Hepatocyte (in vitro differentiated cells): ENCODE measurements at regions not wholly inside any gene's neighbourhood (a gene's known extent, or its start where the extent isn't known, plus 50 kb on each side); places are given as distances from the start of the nearest gene placed in this dataset.

Experiments used
- DNase-seq: peaks from one replicate; pipeline ENCODE4 v3.0.0-alpha.2; 2016; ENCODE audit warnings: low spot score
- H2AFZ ChIP-seq: fragments of 200-600 bp; sonication (generic); 2 replicates; pipeline ENCODE4 v1.6.0; 2016; ENCODE audit warnings: antibody characterized with exemption, mild to moderate bottlenecking
- H3K27ac ChIP-seq: fragments of 200-600 bp; sonication (generic); 2 replicates; pipeline ENCODE4 v1.5.1; 2016; ENCODE audit warnings: mild to moderate bottlenecking
- H3K27me3 ChIP-seq: fragments of 200-600 bp; sonication (generic); 2 replicates; pipeline ENCODE4 v1.6.1; 2016
- H3K36me3 ChIP-seq: fragments of 200-600 bp; sonication (generic); replicated peaks from 2 replicates; pipeline ENCODE4 v1.5.1; 2016; ENCODE audit warnings: low read depth; ENCODE audit not compliant: insufficient read depth
- H3K4me1 ChIP-seq: fragments of 200-600 bp; sonication (generic); 2 replicates; pipeline ENCODE4 v1.5.1; 2016; ENCODE audit warnings: mild to moderate bottlenecking, moderate library complexity; ENCODE audit not compliant: insufficient read depth
- H3K4me2 ChIP-seq: fragments of 200-600 bp; sonication (generic); 2 replicates; pipeline ENCODE4 v1.6.0; 2016
- H3K4me3 ChIP-seq: fragments of 200-600 bp; sonication (generic); 2 replicates; pipeline ENCODE4 v1.5.1; 2016; ENCODE audit warnings: mild to moderate bottlenecking
- H3K79me2 ChIP-seq: fragments of 200-600 bp; sonication (generic); 2 replicates; pipeline ENCODE4 v1.6.0; 2017; ENCODE audit warnings: mild to moderate bottlenecking
- H3K9me2 ChIP-seq: fragments of 200-600 bp; sonication (generic); replicated peaks from 2 replicates; pipeline ENCODE4 v1.6.0; 2017; ENCODE audit warnings: mild to moderate bottlenecking; ENCODE audit not compliant: insufficient read depth
- H3K9me3 ChIP-seq: fragments of 200-600 bp; sonication (generic); 2 replicates; pipeline ENCODE4 v1.5.1; 2016; ENCODE audit warnings: low read depth, mild to moderate bottlenecking
- H4K20me1 ChIP-seq: fragments of 200-600 bp; sonication (generic); 2 replicates; pipeline ENCODE4 v1.6.0; 2016; ENCODE audit warnings: mild to moderate bottlenecking; ENCODE audit not compliant: insufficient read depth, poor library complexity, severe bottlenecking
- EZH2 ChIP-seq: fragments of 200-600 bp; sonication (generic); IDR thresholded peaks from 2 replicates; pipeline ENCODE4 v1.6.1; 2016; ENCODE audit warnings: antibody characterized with exemption, mild to moderate bottlenecking, borderline replicate concordance
- EZH2phosphoT487 ChIP-seq: fragments of 200-600 bp; sonication (generic); IDR thresholded peaks from one replicate; pipeline ENCODE4 v1.6.1; 2018; ENCODE audit warnings: antibody characterized with exemption, mild to moderate bottlenecking, low read depth, moderate library complexity; ENCODE audit not compliant: unreplicated experiment, severe bottlenecking
- WGBS: methylation state at CpG from one replicate; pipeline ENCODE4 v1.1.6; 2016; ENCODE audit warnings: low lambda C conversion rate; ENCODE audit errors: missing lambda C conversion rate; 5-methylcytosine and 5-hydroxymethylcytosine counted together
- TF ChIP-seq, protein P1 (sequence below): fragments of 200-600 bp; sonication (generic); IDR thresholded peaks from 2 replicates; pipeline ENCODE4 v1.5.1; 2016; ENCODE audit warnings: antibody characterized with exemption, mild to moderate bottlenecking; ENCODE audit not compliant: poor library complexity

DNA sequence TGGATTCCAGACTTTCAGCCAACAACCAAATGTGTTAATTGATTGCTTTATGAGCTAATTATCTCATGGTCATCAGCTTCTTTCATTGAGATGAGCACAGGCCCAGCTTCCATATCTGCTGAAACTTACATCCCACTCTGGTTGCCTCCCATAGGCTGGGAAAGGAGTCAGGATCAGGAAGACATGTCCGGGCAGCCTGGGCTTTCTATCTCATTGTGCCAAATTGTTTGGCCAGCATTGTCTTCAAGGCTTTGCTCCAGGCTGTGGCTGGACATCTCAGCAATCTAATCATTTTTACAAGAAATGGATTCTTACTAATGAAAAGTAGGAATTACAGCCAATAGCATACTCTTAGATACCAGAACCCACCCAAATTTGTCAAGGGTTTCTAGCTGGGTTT, 295.2 kb downstream of the CXCL12 start:
- Histone ChIP-seq H4K20me1 (no peaks in the 10 kb centered on the region), H3K27me3 (no peaks in the 10 kb centered on the region), H2AFZ (no peak overlapping the region), H3K36me3 (no peaks in the 10 kb centered on the region), H3K4me3 (no peak overlapping the region), H3K4me1 (no peaks in the 10 kb centered on the region), H3K79me2 (no peaks in the 10 kb centered on the region), H3K27ac (no peak overlapping the region), H3K9me3 (no peaks in the 10 kb centered on the region), H3K4me2 (no peak overlapping the region), H3K9me2 (no peaks in the 10 kb centered on the region)
- WGBS = 100% methylated on average over 1 of the region's 1 CpG
- no peak for DNase-seq
- TF ChIP-seq, protein P1, sequence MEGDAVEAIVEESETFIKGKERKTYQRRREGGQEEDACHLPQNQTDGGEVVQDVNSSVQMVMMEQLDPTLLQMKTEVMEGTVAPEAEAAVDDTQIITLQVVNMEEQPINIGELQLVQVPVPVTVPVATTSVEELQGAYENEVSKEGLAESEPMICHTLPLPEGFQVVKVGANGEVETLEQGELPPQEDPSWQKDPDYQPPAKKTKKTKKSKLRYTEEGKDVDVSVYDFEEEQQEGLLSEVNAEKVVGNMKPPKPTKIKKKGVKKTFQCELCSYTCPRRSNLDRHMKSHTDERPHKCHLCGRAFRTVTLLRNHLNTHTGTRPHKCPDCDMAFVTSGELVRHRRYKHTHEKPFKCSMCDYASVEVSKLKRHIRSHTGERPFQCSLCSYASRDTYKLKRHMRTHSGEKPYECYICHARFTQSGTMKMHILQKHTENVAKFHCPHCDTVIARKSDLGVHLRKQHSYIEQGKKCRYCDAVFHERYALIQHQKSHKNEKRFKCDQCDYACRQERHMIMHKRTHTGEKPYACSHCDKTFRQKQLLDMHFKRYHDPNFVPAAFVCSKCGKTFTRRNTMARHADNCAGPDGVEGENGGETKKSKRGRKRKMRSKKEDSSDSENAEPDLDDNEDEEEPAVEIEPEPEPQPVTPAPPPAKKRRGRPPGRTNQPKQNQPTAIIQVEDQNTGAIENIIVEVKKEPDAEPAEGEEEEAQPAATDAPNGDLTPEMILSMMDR = no peak
- no peak for TF ChIP-seq EZH2phosphoT487
- TF ChIP-seq EZH2 = no peak

DNA sequence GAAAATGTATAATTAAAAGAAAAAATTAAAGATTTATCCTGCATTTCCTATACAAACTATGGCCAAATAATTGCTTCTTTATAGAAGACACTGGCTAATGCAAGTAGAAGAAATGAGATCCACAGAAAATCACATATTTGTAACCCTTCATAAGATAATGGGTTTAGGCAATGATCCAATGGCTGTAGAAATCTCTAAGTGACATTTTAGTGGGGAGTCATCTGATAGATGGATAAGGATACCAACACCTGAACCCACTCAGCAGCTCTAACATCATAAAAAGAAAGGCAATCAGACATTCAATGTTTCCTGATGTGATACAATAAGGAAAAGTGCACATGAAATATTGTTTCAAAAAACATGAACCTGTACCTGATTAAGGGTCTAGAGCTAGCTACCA, 297.5 kb downstream of the CXCL12 start:
- Histone ChIP-seq H4K20me1 (no peaks in the 10 kb centered on the region), H3K27ac (no peak overlapping the region), H3K27me3 (no peaks in the 10 kb centered on the region), H2AFZ (no peak overlapping the region), H3K9me2 (no peaks in the 10 kb centered on the region), H3K4me2 (no peak overlapping the region), H3K79me2 (no peaks in the 10 kb centered on the region), H3K9me3 (no peaks in the 10 kb centered on the region), H3K4me1 (no peaks in the 10 kb centered on the region), H3K4me3 (no peak overlapping the region), H3K36me3 (no peaks in the 10 kb centered on the region)
- no peak for TF ChIP-seq EZH2
- TF ChIP-seq, protein P1 = no peak
- TF ChIP-seq EZH2phosphoT487 = no peak
- no peak for DNase-seq

DNA sequence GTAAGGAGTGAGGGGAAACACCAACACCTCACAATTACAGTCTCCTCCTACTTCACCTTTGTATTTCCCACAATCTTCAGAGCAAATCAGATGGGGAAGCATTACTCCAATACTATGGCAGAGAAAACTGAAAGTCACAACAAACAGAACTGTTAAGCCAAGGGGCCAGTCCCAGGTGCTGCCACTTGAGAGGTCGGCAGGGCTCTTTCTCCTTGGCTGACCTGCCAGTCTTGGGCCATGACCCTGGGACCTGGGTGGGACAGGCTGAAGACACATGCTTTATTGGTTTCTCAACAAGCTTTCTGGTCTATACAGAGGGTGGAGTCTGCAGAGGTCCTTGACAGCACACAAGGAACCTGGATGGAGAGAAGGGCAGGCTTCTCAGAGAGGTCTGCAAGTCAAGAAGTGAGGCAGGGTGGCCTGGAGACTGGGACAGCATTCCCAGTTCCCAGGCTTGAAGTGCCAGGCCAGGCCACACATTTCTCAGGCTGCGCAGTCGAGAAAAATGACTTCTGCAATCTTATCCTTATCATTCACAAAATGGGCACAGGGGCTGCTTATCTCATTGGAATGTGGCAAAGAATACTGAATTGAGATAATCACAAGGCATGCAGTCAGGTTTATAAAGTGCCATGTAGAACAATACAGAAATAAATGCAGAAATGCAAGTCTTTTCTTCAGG, 301.0 kb downstream of the CXCL12 start:
- Histone ChIP-seq H4K20me1 (no peaks in the 10 kb centered on the region), H3K4me2 (no peak overlapping the region), H3K79me2 (no peaks in the 10 kb centered on the region), H3K27me3 (no peaks in the 10 kb centered on the region), H3K9me3 (no peaks in the 10 kb centered on the region), H3K4me3 (no peak overlapping the region), H3K27ac (no peak overlapping the region), H3K9me2 (no peaks in the 10 kb centered on the region), H3K36me3 (no peaks in the 10 kb centered on the region), H2AFZ (no peak overlapping the region), H3K4me1 (no peaks in the 10 kb centered on the region)
- no peak for DNase-seq
- WGBS = 63% methylated on average over 3 of the region's 3 CpGs
- TF ChIP-seq, protein P1 = no peak
- TF ChIP-seq EZH2 = no peak
- no peak for TF ChIP-seq EZH2phosphoT487

DNA sequence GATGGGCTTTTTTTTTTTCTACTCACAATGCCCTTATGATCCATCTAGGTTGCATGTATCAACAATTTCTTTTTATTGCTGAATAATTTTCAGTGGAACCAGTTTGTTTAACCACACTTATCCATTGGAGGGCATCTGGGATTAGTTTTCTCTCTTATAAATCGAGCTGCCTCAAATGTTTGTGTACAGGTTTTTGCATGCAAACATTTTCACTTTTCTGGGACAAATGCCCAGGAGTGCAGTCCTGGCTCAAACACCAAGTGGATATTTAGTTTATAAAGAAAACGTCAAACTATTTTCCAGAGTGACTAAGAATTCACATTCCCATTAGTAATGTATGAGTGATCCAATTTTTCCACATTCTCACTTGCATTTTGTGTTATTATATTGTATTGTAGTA, 313.4 kb downstream of the CXCL12 start:
- 42% methylated on average over 2 of the region's 2 CpGs for WGBS
- Histone ChIP-seq H3K4me3 (no peak overlapping the region), H3K36me3 (no peaks in the 10 kb centered on the region), H3K4me2 (no peak overlapping the region), H4K20me1 (no peaks in the 10 kb centered on the region), H3K4me1 (peaks cover 8% of the 10 kb centered on the region), H3K27ac (peak overlapping the region; percentile 27), H3K9me2 (no peaks in the 10 kb centered on the region), H3K27me3 (no peaks in the 10 kb centered on the region), H2AFZ (no peak overlapping the region), H3K9me3 (no peaks in the 10 kb centered on the region), H3K79me2 (no peaks in the 10 kb centered on the region)
- DNase-seq = no peak
- TF ChIP-seq EZH2 (no peak), EZH2phosphoT487 (no peak)
